Hepatocyte (in vitro differentiated cells): ENCODE measurements at regions not wholly inside any gene's neighbourhood (a gene's known extent, or its start where the extent isn't known, plus 50 kb on each side); places are given as distances from the start of the nearest gene placed in this dataset.

Experiments
- DNase-seq: peaks from one replicate; pipeline ENCODE4 v3.0.0-alpha.2; 2016; ENCODE audit warnings: low spot score
- H2AFZ ChIP-seq: fragments of 200-600 bp; sonication (generic); 2 replicates; pipeline ENCODE4 v1.6.0; 2016; ENCODE audit warnings: antibody characterized with exemption, mild to moderate bottlenecking
- H3K27ac ChIP-seq: fragments of 200-600 bp; sonication (generic); 2 replicates; pipeline ENCODE4 v1.5.1; 2016; ENCODE audit warnings: mild to moderate bottlenecking
- H3K27me3 ChIP-seq: fragments of 200-600 bp; sonication (generic); 2 replicates; pipeline ENCODE4 v1.6.1; 2016
- H3K36me3 ChIP-seq: fragments of 200-600 bp; sonication (generic); replicated peaks from 2 replicates; pipeline ENCODE4 v1.5.1; 2016; ENCODE audit warnings: low read depth; ENCODE audit not compliant: insufficient read depth
- H3K4me1 ChIP-seq: fragments of 200-600 bp; sonication (generic); 2 replicates; pipeline ENCODE4 v1.5.1; 2016; ENCODE audit warnings: mild to moderate bottlenecking, moderate library complexity; ENCODE audit not compliant: insufficient read depth
- H3K4me2 ChIP-seq: fragments of 200-600 bp; sonication (generic); 2 replicates; pipeline ENCODE4 v1.6.0; 2016
- H3K4me3 ChIP-seq: fragments of 200-600 bp; sonication (generic); 2 replicates; pipeline ENCODE4 v1.5.1; 2016; ENCODE audit warnings: mild to moderate bottlenecking
- H3K79me2 ChIP-seq: fragments of 200-600 bp; sonication (generic); 2 replicates; pipeline ENCODE4 v1.6.0; 2017; ENCODE audit warnings: mild to moderate bottlenecking
- H3K9me2 ChIP-seq: fragments of 200-600 bp; sonication (generic); replicated peaks from 2 replicates; pipeline ENCODE4 v1.6.0; 2017; ENCODE audit warnings: mild to moderate bottlenecking; ENCODE audit not compliant: insufficient read depth
- H3K9me3 ChIP-seq: fragments of 200-600 bp; sonication (generic); 2 replicates; pipeline ENCODE4 v1.5.1; 2016; ENCODE audit warnings: low read depth, mild to moderate bottlenecking
- H4K20me1 ChIP-seq: fragments of 200-600 bp; sonication (generic); 2 replicates; pipeline ENCODE4 v1.6.0; 2016; ENCODE audit warnings: mild to moderate bottlenecking; ENCODE audit not compliant: insufficient read depth, poor library complexity, severe bottlenecking
- CTCF ChIP-seq: fragments of 200-600 bp; sonication (generic); IDR thresholded peaks from 2 replicates; pipeline ENCODE4 v1.5.1; 2016; ENCODE audit warnings: antibody characterized with exemption, mild to moderate bottlenecking; ENCODE audit not compliant: poor library complexity
- EZH2 ChIP-seq: fragments of 200-600 bp; sonication (generic); IDR thresholded peaks from 2 replicates; pipeline ENCODE4 v1.6.1; 2016; ENCODE audit warnings: antibody characterized with exemption, mild to moderate bottlenecking, borderline replicate concordance
- EZH2phosphoT487 ChIP-seq: fragments of 200-600 bp; sonication (generic); IDR thresholded peaks from one replicate; pipeline ENCODE4 v1.6.1; 2018; ENCODE audit warnings: antibody characterized with exemption, mild to moderate bottlenecking, low read depth, moderate library complexity; ENCODE audit not compliant: unreplicated experiment, severe bottlenecking
- WGBS: methylation state at CpG from one replicate; pipeline ENCODE4 v1.1.6; 2016; ENCODE audit warnings: low lambda C conversion rate; ENCODE audit errors: missing lambda C conversion rate; 5-methylcytosine and 5-hydroxymethylcytosine counted together

DNA sequence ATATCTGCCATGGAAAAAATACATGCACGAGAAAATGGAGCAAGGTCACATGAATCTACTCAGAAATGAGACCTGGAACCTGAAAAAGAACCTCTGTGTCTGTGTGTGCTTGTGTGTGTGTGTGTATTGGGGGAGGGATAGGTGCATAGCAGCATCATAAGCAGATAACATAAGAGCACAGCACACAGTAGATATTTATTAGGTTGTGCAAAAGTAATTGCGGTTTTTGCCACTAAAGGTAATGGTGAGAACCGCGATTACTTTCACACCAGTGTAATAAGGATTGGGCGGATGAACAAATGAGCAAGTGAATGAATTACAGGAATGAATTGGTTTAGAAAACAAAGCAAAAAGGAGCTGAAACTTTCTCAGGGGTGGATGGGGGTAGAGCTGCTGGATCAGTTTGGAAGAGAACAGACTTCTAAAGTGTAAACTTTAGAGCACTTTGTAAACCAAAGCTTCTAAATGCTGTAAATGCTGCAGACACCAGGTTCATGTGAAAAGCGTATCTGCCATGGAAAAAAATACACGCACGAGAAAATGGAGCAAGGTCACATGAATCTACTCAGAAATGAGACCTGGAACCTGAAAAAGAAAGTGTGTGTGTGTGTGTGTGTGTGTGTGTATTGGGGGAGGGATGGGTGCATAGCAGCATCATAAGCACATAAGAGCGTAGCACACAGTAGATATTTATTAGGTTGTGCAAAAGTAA, 156.9 kb downstream of the TOMM20 start:
- H3K27ac ChIP-seq: peak overlapping the region; percentile 94
- H3K4me1 ChIP-seq: peaks cover 60% of the 10 kb centered on the region
- peak; percentile 7 for DNase-seq
- H3K4me2 ChIP-seq: peak overlapping the region; percentile 76
- H3K9me3 ChIP-seq: no peaks in the 10 kb centered on the region
- H3K79me2 ChIP-seq: no peaks in the 10 kb centered on the region
- H3K36me3 ChIP-seq: no peaks in the 10 kb centered on the region
- H3K27me3 ChIP-seq: no peaks in the 10 kb centered on the region
- no peak overlapping the region for H3K4me3 ChIP-seq
- no peaks in the 10 kb centered on the region for H4K20me1 ChIP-seq
- TF ChIP-seq EZH2 (no peak), CTCF (no peak), EZH2phosphoT487 (no peak)
- no peak overlapping the region for H2AFZ ChIP-seq
- no peaks in the 10 kb centered on the region for H3K9me2 ChIP-seq
- WGBS: 66% methylated on average over 9 of the region's 9 CpGs

GRCh38 chr1:234970731-234971476, 157.7 kb downstream of the TOMM20 start:
- H3K4me2 ChIP-seq: peak overlapping the region; percentile 76
- no peak overlapping the region for H2AFZ ChIP-seq
- H3K27me3 ChIP-seq: no peaks in the 10 kb centered on the region
- no peaks in the 10 kb centered on the region for H3K9me2 ChIP-seq
- 22% methylated on average over 11 of the region's 12 CpGs for WGBS
- H3K4me3 ChIP-seq: no peak overlapping the region
- TF ChIP-seq CTCF (no peak), EZH2phosphoT487 (no peak), EZH2 (no peak)
- no peaks in the 10 kb centered on the region for H3K36me3 ChIP-seq
- peaks cover 53% of the 10 kb centered on the region for H3K4me1 ChIP-seq
- no peaks in the 10 kb centered on the region for H4K20me1 ChIP-seq
- no peaks in the 10 kb centered on the region for H3K9me3 ChIP-seq
- DNase-seq: peak; percentile 82
- H3K27ac ChIP-seq: peak overlapping the region; percentile 94
- H3K79me2 ChIP-seq: no peaks in the 10 kb centered on the region

- Histone ChIP-seq H4K20me1 (no peaks in the 10 kb centered on the region), H3K4me1 (peaks cover 47% of the 10 kb centered on the region), H3K36me3 (no peaks in the 10 kb centered on the region), H3K9me2 (no peaks in the 10 kb centered on the region), H2AFZ (no peak overlapping the region), H3K79me2 (no peaks in the 10 kb centered on the region), H3K4me2 (peak overlapping the region; percentile 76), H3K27ac (peak overlapping the region; percentile 94), H3K4me3 (no peak overlapping the region), H3K9me3 (no peaks in the 10 kb centered on the region), H3K27me3 (no peaks in the 10 kb centered on the region)
- DNase-seq: peak; percentile 66
- no peak for TF ChIP-seq CTCF
- TF ChIP-seq EZH2: no peak
- TF ChIP-seq EZH2phosphoT487: no peak
- WGBS: 35% methylated on average over 4 of the region's 4 CpGs
These were observed 158.3 kb downstream of the TOMM20 start for GRCh38 chr1:234970401-234970730.
